ENCODE measurements at regions not wholly inside any gene's neighbourhood (a gene's known extent, or its start where the extent isn't known, plus 50 kb on each side); places are given as distances from the start of the nearest gene placed in this dataset.

DNA sequence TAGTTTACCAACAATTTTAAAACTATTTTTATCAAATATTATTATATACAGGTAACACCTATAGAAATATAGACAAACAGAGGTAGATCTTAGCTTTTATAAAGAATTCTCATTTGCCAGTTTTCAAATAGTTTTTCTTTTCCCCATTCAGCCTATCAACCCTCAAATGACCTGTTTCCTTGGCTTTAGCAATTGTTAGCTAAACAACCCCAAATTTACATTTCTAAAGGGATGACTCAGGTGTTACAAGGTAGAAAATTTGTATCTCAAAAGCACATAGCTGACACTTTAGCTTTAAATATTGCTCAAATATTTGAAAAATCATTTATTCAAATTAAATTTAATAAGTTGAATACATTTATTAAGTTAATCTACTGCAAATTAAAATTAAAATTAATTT, 1207.2 kb downstream of the SLITRK1 start:
- H3K27me3 ChIP-seq (ENCODE audit: control insufficient read depth, insufficient read depth, low read length), result no peaks in the 10 kb centered on the region
- DNase-seq, result no peak
- no peak overlapping the region for H3K4me3 ChIP-seq (ENCODE audit: insufficient read depth, low read depth, low read length)
- no peaks in the 10 kb centered on the region for H3K36me3 ChIP-seq (replicated peaks; ENCODE audit: control insufficient read depth, insufficient read depth, low read length)

DNA sequence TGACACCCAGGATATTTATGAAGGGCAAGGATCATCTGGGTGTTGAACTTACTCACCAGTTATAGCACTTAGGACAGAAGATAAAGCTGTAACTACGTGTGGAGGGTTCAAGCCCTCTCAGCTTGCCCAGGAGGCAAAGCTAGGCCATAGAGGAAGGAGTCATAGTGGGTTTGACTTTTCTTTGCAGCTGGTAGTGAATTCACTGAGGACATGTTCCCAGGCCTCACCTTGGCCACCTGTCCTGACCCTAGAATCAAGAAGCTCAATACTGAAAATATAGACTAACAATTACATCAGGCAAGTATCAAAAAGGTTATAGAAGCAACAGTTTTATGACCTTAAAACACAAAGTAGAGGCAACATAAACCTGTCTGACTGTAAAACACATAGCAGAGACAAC, 1207.7 kb downstream of the SLITRK1 start:
- Histone ChIP-seq H3K4me3 (ENCODE audit: insufficient read depth, low read depth, low read length) (no peak overlapping the region), H3K27me3 (ENCODE audit: control insufficient read depth, insufficient read depth, low read length) (no peaks in the 10 kb centered on the region), H3K36me3 (replicated peaks; ENCODE audit: control insufficient read depth, insufficient read depth, low read length) (no peaks in the 10 kb centered on the region)
- no peak for DNase-seq

DNA sequence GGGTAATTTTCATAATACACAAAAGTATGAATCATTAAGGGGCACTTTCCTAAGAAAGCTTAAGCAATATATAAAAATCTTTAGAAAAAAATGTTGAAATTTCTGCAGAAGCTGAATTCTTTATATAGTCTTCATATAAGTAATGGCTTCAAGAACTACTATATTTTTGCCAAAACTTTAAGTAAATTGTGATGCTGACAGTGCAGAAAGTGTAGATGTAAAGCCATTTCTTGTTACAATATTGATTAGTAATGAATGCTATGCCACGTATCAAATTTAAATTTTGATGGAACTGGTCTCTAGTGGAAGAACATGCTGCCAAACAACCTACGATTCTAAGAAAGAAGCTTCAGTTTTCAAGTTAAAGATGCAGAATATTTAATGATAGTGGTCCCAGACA, 1210.0 kb downstream of the SLITRK1 start:
- no peak for DNase-seq
- H3K27me3 ChIP-seq (ENCODE audit: control insufficient read depth, insufficient read depth, low read length), result no peaks in the 10 kb centered on the region

DNA sequence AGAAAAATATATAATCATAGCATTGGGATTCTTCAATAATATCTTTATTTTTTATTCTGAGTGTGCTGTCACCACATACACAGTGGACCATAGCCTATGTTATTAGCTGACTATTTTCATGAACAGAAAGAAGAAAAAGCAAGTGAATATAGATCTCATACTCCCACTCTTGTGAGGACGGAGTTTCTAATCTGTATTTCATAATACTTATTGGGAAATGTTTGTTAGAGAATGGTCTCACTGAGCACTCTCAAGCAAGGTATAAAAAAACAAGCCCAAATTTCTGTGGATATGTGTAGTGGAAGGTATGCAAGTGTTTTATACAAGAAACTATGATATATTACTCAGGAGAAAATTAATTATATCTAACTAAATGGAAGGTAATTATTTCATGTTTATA, 1218.1 kb downstream of the SLITRK1 start:
- H3K4me3 ChIP-seq (ENCODE audit: insufficient read depth, low read depth, low read length), result no peak overlapping the region
- H3K36me3 ChIP-seq (replicated peaks; ENCODE audit: control insufficient read depth, insufficient read depth, low read length), result no peaks in the 10 kb centered on the region
- DNase-seq, result no peak
- H3K27me3 ChIP-seq (ENCODE audit: control insufficient read depth, insufficient read depth, low read length), result no peaks in the 10 kb centered on the region

More for the DNA sequence above, 1210.0 kb downstream of the SLITRK1 start:
- Histone ChIP-seq H3K4me3 (ENCODE audit: insufficient read depth, low read depth, low read length) (no peak overlapping the region), H3K36me3 (replicated peaks; ENCODE audit: control insufficient read depth, insufficient read depth, low read length) (no peaks in the 10 kb centered on the region)

DNA sequence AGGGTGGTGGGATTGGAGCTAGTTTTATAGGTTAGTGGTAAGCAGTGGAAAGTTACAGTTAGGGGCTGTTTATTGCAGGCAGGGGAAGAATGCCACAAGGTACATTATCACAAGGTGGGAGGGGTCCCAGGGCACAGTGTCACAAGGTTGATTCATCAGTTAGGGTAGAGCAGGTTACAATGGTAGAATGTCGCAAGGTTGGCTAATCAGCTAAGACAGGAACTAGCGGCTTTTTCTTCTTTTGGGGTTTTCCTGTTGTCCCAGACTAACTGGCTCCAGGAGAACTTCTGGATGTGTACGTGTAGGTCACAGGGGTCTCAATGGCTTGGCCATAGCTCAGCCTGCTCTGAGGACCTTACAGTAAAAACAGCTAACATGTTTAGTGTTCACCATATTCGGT, 1221.1 kb downstream of the SLITRK1 start:
- H3K36me3 ChIP-seq (replicated peaks; ENCODE audit: control insufficient read depth, insufficient read depth, low read length), result no peaks in the 10 kb centered on the region
- no peak overlapping the region for H3K4me3 ChIP-seq (ENCODE audit: insufficient read depth, low read depth, low read length)
- H3K27me3 ChIP-seq (ENCODE audit: control insufficient read depth, insufficient read depth, low read length), result no peaks in the 10 kb centered on the region
- no peak for DNase-seq

DNA sequence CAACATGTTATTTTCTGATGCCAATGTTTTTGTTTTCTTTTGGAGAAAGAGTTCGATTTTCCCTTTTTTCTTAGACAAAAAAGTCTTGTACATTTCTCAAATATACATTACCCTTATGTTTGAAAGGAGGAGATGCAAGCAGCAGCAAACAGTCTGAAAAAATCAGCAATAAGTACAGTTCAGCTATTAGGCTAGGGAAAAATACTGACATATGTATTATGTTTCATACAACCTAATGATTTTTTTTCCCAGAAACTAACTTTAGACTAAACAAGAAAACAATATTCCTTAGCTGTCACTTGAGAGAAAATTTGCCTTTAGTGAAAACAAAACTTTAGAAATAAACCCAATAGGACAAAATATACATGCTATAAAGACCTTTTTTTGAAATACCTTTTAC, 1223.5 kb downstream of the SLITRK1 start:
- DNase-seq, result no peak
- Histone ChIP-seq H3K36me3 (replicated peaks; ENCODE audit: control insufficient read depth, insufficient read depth, low read length) (no peaks in the 10 kb centered on the region), H3K27me3 (ENCODE audit: control insufficient read depth, insufficient read depth, low read length) (no peaks in the 10 kb centered on the region), H3K4me3 (ENCODE audit: insufficient read depth, low read depth, low read length) (no peak overlapping the region)

DNA sequence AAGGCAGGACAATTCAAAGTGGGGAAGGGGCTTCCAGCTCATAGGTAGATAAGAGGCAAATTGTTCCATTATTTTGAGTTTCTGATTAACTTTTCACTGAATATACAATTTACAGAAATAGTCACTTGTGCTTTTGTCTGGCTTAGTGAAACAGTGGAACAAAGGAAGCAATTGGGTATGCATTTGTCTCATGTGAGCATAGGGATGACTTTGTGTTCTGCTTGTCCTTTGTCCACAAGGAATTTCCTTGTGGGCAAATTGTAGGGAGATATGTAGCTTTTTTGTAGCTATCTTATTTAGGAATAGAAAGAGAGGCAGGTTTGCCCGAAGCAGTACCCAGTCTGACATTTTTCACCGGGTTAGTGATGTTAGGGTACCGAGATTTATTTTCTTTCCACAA, 1224.8 kb downstream of the SLITRK1 start:
- H3K27me3 ChIP-seq (ENCODE audit: control insufficient read depth, insufficient read depth, low read length), result no peaks in the 10 kb centered on the region
- DNase-seq, result no peak
- H3K4me3 ChIP-seq (ENCODE audit: insufficient read depth, low read depth, low read length), result no peak overlapping the region
- H3K36me3 ChIP-seq (replicated peaks; ENCODE audit: control insufficient read depth, insufficient read depth, low read length), result no peaks in the 10 kb centered on the region

DNA sequence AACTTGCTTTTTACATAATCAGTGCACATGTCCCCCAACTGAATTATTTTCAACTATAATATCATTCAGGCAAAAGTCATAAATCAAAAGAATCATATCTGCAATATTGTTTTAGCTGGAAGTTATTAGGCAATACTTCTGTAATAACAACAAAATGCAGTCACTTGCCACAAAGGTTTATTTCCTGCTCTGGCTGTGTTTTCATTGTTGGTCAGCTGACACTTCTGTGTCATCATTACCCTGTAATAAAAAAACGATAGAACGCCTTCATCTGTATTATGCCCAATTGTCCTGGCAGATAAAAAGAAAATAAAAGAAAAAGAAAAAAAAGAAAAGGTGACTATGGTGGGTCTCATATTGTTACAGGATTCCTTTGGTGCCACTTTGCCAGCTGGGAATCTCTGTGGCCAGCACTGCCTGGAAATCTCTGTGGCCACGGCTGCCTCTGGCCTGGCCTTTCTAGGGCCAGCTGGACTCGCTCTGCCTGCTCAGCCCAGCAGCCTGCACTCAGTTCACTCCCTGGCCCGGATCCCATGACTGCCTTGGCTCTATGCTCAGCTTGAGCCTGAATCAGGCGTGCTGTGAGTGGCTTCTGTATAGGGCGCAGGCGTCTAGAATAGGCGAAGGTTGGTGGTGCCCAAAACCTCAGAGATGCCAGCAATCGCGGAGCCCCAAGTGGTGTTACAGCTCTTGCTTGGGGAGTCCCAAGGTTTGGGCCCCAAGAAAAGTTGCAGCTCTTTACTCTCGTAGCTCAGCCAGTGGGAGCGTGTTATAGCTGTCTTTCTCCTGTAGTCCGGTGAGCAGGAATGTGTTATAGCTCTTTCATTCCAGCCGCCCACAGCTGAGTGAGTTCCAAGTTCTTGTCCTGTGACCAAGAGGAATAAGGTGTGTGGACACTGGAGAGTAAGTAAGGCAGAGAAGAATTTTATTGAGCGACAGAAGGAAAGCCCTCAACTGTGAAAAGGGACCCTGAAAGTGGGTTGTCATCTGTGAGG, 1227.1 kb downstream of the SLITRK1 start:
- Histone ChIP-seq H3K36me3 (replicated peaks; ENCODE audit: control insufficient read depth, insufficient read depth, low read length) (no peaks in the 10 kb centered on the region), H3K27me3 (ENCODE audit: control insufficient read depth, insufficient read depth, low read length) (no peaks in the 10 kb centered on the region), H3K4me3 (ENCODE audit: insufficient read depth, low read depth, low read length) (no peak overlapping the region)
- no peak for DNase-seq

DNA sequence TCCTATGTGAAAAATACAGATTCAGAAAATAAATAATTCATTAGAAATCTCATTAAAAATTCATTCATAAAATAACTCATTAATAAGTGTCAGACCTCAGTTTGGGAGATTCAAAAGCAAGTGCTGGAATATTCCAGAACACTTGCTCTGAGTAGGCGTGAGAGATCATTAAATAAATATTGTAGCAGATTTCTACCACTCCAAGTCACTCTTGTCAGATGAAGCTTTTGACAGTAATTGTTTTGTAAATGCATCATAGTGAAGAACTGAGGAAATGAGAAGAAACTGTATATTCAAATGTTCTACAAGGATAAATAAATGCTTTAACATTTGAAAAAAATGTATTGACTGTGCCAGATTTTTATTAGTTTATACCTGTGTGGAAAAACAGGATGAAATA, 1228.1 kb downstream of the SLITRK1 start:
- Histone ChIP-seq H3K4me3 (ENCODE audit: insufficient read depth, low read depth, low read length) (no peak overlapping the region), H3K27me3 (ENCODE audit: control insufficient read depth, insufficient read depth, low read length) (no peaks in the 10 kb centered on the region), H3K36me3 (replicated peaks; ENCODE audit: control insufficient read depth, insufficient read depth, low read length) (no peaks in the 10 kb centered on the region)
- no peak for DNase-seq

DNA sequence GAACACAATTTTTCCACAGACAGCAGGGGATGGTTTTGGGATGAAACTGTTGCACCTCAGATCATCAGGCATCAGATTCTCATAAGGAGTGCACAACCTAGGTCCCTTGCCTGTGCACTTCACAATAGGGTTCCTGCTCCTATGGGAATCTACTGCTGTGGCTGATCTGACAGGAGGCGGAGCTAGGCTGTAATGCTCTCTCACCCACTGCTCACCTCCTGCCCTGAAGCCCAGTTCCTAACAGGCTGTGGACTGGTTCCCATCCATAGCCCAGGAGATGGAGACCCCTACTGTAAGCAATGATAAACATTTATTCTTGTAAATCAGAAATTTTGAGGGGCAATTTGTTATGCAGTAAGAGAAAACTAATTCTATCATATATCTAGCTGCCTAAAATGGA, 1234.7 kb downstream of the SLITRK1 start:
- H3K27me3 ChIP-seq (ENCODE audit: control insufficient read depth, insufficient read depth, low read length), result no peaks in the 10 kb centered on the region
- no peak for DNase-seq
- H3K36me3 ChIP-seq (replicated peaks; ENCODE audit: control insufficient read depth, insufficient read depth, low read length), result no peaks in the 10 kb centered on the region
- H3K4me3 ChIP-seq (ENCODE audit: insufficient read depth, low read depth, low read length), result no peak overlapping the region

DNA sequence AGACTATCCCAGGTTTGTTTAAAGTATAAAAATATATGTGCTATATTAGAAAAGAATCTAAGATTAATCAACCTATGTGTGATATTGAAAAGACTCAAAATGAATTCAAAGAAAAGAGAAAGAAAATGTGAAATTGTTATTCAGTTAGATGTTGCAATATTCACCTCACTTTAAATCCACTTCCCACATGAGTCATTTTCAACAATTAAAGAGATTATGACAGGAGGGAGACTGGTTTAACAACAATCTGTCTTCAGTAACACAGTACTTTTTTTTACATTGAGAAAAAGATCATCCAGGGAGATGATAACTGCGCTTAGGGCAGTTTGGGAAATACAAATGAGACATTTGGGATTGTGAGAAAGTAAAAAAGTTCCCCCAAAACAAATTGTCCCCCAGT, 1246.2 kb downstream of the SLITRK1 start:
- H3K36me3 ChIP-seq (replicated peaks; ENCODE audit: control insufficient read depth, insufficient read depth, low read length), result no peaks in the 10 kb centered on the region
- H3K4me3 ChIP-seq (ENCODE audit: insufficient read depth, low read depth, low read length), result no peak overlapping the region
- no peaks in the 10 kb centered on the region for H3K27me3 ChIP-seq (ENCODE audit: control insufficient read depth, insufficient read depth, low read length)
- no peak for DNase-seq

DNA sequence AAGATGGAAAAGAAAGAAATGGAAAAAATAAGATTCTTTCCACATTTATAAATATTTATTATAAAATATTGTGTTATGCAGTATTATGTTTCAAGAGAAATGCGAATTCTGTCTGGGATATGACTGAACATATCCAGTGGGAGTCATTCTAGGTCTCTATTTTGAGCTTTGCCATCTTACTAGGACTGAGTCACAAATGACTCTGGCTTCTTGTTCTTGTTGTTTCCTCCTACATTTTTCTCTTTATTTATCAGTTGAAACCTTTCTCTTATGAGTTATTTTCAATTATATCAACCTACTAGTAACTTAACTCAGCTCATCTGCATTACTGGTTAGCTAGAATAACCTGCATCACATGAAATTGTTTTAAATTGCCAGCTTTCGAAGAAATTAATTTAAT, 1247.3 kb downstream of the SLITRK1 start:
- Histone ChIP-seq H3K27me3 (ENCODE audit: control insufficient read depth, insufficient read depth, low read length) (no peaks in the 10 kb centered on the region), H3K4me3 (ENCODE audit: insufficient read depth, low read depth, low read length) (no peak overlapping the region), H3K36me3 (replicated peaks; ENCODE audit: control insufficient read depth, insufficient read depth, low read length) (no peaks in the 10 kb centered on the region)
- DNase-seq, result no peak

DNA sequence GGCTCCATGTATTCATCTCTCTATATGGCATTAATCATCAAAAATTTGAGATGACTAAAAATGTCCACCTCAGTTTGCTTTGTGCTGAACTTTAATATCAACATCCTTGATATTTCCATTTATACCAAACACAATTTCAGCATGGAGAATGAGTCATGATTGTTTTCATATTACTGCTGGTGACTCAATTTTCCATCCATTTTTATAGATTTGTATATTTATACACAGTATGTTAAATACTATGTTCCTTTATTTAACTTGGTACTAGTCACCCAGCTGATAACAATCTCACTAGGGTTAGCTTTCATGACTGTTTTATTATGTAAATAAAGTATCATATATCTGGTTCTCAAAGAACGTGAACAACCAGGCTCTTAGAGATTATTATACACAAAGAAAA, 1255.1 kb downstream of the SLITRK1 start:
- Histone ChIP-seq H3K36me3 (replicated peaks; ENCODE audit: control insufficient read depth, insufficient read depth, low read length) (no peaks in the 10 kb centered on the region), H3K27me3 (ENCODE audit: control insufficient read depth, insufficient read depth, low read length) (no peaks in the 10 kb centered on the region), H3K4me3 (ENCODE audit: insufficient read depth, low read depth, low read length) (no peak overlapping the region)
- no peak for DNase-seq

DNA sequence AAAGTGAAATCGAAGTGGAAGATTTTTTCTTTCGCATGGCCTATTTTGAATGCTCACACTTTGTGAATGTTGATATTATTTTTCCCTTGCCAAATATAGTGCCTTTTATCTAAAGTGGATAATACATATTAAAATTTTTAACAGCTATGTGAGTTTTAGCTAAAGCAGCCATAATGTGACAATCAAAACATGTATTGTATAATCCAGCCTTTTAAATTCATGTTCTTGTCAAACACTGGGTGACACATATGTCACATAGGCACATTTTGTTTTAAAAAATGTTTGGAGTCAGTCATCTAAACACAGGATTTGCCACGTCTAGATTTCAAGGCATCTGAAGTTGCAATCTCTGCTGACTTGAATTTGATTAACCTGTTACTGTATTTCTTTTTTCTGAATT, 1256.6 kb downstream of the SLITRK1 start:
- no peak for DNase-seq

DNA sequence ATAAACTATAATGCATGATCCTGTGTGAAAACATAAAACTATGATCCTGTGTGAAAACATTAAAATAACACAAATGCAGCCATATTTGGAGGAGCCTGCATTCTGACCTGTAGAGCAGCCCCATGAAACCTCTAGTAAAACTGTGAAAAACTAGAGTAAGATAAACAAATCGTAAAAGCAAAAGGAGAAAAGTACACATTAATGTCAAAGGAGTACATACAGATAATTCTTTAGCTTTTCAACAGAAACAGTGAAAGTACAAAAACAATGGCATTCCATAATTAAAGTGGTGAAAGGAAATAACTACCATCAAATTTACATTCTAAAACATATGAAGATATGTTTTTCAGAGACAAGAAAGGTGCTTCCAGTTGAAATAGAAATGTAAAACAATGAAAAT, 1267.2 kb downstream of the SLITRK1 start:
- DNase-seq, result no peak
- Histone ChIP-seq H3K36me3 (replicated peaks; ENCODE audit: control insufficient read depth, insufficient read depth, low read length) (no peaks in the 10 kb centered on the region), H3K27me3 (ENCODE audit: control insufficient read depth, insufficient read depth, low read length) (no peaks in the 10 kb centered on the region), H3K4me3 (ENCODE audit: insufficient read depth, low read depth, low read length) (no peak overlapping the region)

More for the DNA sequence above, 1256.6 kb downstream of the SLITRK1 start:
- Histone ChIP-seq H3K36me3 (replicated peaks; ENCODE audit: control insufficient read depth, insufficient read depth, low read length) (no peaks in the 10 kb centered on the region), H3K4me3 (ENCODE audit: insufficient read depth, low read depth, low read length) (no peak overlapping the region), H3K27me3 (ENCODE audit: control insufficient read depth, insufficient read depth, low read length) (no peaks in the 10 kb centered on the region)

All from H7 (cell line).